ENCODE measurements at regions not wholly inside any gene's neighbourhood (a gene's known extent, or its start where the extent isn't known, plus 50 kb on each side); places are given as distances from the start of the nearest gene placed in this dataset.

DNA sequence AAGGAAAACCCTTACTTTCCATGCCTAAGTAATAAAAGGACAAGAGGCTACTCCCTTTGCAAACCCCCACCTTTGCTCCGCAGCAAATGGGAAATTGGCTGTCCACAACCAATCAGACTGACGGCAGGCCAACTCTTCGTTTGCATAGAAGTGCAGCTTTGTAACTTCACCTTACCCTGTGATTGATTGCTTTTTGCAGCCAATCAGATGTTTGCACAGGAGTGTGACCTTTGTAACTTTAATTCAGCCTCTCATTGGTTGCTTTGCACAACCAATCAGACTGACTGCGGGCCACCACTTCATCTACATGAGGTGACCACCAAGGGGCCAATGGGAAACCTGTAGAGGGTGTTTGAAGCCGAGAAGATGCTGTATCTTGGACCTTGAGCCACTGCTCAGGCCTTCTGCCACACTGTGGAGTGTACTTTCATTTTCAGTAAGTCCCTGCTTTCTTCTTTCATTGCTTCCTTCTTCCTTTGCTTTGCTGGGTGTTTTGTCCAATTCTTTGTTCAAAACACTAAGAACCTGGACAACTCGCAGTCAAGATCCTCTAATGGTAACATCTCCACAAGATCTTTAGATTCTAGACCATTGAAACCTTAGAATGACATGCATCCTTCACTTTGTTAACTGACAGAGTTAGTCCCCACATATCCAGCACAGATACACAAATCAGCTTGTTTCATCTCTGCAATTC, 51.3 kb upstream of the FREM1 start:
- no peak for DNase-seq

DNA sequence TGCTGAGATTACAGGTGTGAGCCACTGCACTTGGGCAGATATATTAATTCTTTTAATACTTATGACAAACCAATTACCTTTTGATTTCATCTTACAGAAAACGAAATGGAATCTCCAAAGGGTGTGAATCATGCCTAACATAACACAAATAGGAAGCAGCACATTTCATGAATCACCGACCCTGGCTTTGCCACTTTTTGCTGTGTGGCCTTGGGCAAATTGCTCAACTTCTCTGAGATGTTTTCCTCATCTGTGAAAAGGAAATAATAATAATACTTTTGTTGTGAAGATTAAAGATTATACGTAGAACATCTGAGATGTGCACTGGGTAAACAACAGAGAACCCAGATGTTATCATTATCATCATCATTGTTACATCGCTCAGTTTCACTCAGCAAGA, 50.7 kb upstream of the FREM1 start:
- DNase-seq = no peak

Measured in kidney glomerular epithelial cell (primary cell).